HG03097 (cell line): ENCODE measurements at regions not wholly inside any gene's neighbourhood (a gene's known extent, or its start where the extent isn't known, plus 50 kb on each side); places are given as distances from the start of the nearest gene placed in this dataset.
"Not testable (repeated sequence)": the region's sequence is repeated elsewhere in the genome, so short reads cannot be mapped to it uniquely, and the experiment has no call there.

Experiments
- ATAC-seq: cut with Tn5 transposase; IDR thresholded peaks from one replicate; pipeline ENCODE4 v1.9.1; 2021; ENCODE audit not compliant: unreplicated experiment, low FRiP score

GRCh38 chr5:7072188-7072587 lies 323.8 kb upstream of the ADCY2 start:
- ATAC-seq: no peak

GRCh38 chr5:7073666-7074065 lies 322.3 kb upstream of the ADCY2 start:
- no peak for ATAC-seq

- ATAC-seq: no peak
Measured at GRCh38 chr5:7074176-7074575, 321.8 kb upstream of the ADCY2 start.

- ATAC-seq: no peak
Measured at GRCh38 chr5:7075470-7075869, 320.5 kb upstream of the ADCY2 start.

- no peak for ATAC-seq
Measured at GRCh38 chr5:7078101-7078500, 317.8 kb upstream of the ADCY2 start.

GRCh38 chr5:7078901-7079300 lies 317.0 kb upstream of the ADCY2 start:
- ATAC-seq: no peak

GRCh38 chr5:7080501-7080900 lies 315.4 kb upstream of the ADCY2 start:
- ATAC-seq: no peak

- ATAC-seq: no peak
Measured at GRCh38 chr5:7087719-7088297, 308.1 kb upstream of the ADCY2 start.

- ATAC-seq: no peak
Measured at GRCh38 chr5:7088849-7089248, 307.1 kb upstream of the ADCY2 start.

GRCh38 chr5:7094626-7095025 lies 301.3 kb upstream of the ADCY2 start:
- ATAC-seq: no peak

GRCh38 chr5:7096294-7096693 lies 299.6 kb upstream of the ADCY2 start:
- ATAC-seq: no peak

- ATAC-seq: no peak
Measured at GRCh38 chr5:7105358-7105757, 290.6 kb upstream of the ADCY2 start.

GRCh38 chr5:7117961-7118360 lies 278.0 kb upstream of the ADCY2 start:
- ATAC-seq: no peak

GRCh38 chr5:7131680-7132079 lies 264.3 kb upstream of the ADCY2 start:
- ATAC-seq: no peak

- ATAC-seq: no peak
Measured at GRCh38 chr5:7146886-7147285, 249.1 kb upstream of the ADCY2 start.

- no peak for ATAC-seq
Measured at GRCh38 chr5:7157083-7157482, 238.9 kb upstream of the ADCY2 start.

- no peak for ATAC-seq
Measured at GRCh38 chr5:7169240-7169878, 226.6 kb upstream of the ADCY2 start.

GRCh38 chr5:7170785-7171184 lies 225.2 kb upstream of the ADCY2 start:
- not testable (repeated sequence) for ATAC-seq

GRCh38 chr5:7179364-7179763 lies 216.6 kb upstream of the ADCY2 start:
- no peak for ATAC-seq

- ATAC-seq: no peak
Measured at GRCh38 chr5:7181841-7182240, 214.1 kb upstream of the ADCY2 start.

GRCh38 chr5:7185742-7186141 lies 210.2 kb upstream of the ADCY2 start:
- ATAC-seq: no peak

- ATAC-seq: no peak
Measured at GRCh38 chr5:7186818-7187217, 209.1 kb upstream of the ADCY2 start.
